ENCODE measurements at regions not wholly inside any gene's neighbourhood (a gene's known extent, or its start where the extent isn't known, plus 50 kb on each side); places are given as distances from the start of the nearest gene placed in this dataset.

DNA sequence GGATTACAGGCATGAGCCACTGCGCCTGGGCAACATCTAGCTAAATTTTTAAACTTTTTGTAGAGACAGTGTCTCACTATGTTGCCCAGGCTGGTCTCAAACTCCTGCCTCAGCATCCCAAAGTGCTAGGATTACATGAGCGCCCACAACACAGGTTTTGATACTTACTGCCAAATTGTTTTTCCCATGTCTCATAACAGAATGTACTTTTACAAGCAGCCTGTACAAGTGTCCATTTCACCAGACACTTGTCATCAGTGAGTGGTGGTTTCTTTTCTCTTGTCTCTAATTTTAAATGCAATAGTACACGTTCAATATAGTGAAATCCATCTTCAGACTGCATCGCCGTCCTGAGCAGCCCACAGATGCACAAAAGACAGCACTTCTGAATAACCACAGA is 116.4 kb upstream of the LYZL2 start:
- Histone ChIP-seq H3K4me3 (ENCODE audit: extremely low read depth in 1 of 4, insufficient read depth in 2 of 4, low read depth in 3 of 4, low read length in 4 of 4) (no peak overlapping the region), H3K9ac (replicated peaks in 1 of 4; ENCODE audit: extremely low read depth in 1 of 4, low read depth in 3 of 4, low read length in 3 of 4) (no peak overlapping the region), H2AFZ (ENCODE audit: low read length) (no peak overlapping the region), H2AK5ac (ENCODE audit: low read depth, low read length) (no peak overlapping the region), H4K5ac (ENCODE audit: insufficient read length, low read depth, low read length) (no peak overlapping the region), H2BK12ac (ENCODE audit: low read depth, low read length) (no peak overlapping the region), H3K4ac (replicated peaks; ENCODE audit: insufficient read length, low read depth, low read length) (no peak overlapping the region), H4K91ac (replicated peaks; ENCODE audit: insufficient read length, low read length) (no peak overlapping the region), H2BK20ac (ENCODE audit: low read length) (no peak overlapping the region), H3K79me1 (ENCODE audit: low read depth, low read length) (no peaks in the 10 kb centered on the region), H3K27me3 (replicated peaks in 1 of 4; ENCODE audit: control insufficient read depth in 3 of 4, extremely low read depth in 1 of 4, insufficient read depth in 3 of 4, low read length in 3 of 4) (no peaks in the 10 kb centered on the region), H3K4me1 (replicated peaks in 1 of 4; ENCODE audit: control insufficient read depth in 3 of 4, insufficient read depth in 4 of 4, low read length in 3 of 4) (no peaks in the 10 kb centered on the region), H2BK5ac (ENCODE audit: low read depth, low read length) (no peak overlapping the region), H3K23me2 (ENCODE audit: low read depth, low read length) (no peaks in the 10 kb centered on the region), H3K9me3 (ENCODE audit: insufficient read depth in 2 of 2, low read depth in 1 of 2, low read length in 1 of 2) (no peaks in the 10 kb centered on the region), H3K56ac (replicated peaks; ENCODE audit: insufficient read length, low read depth, low read length) (no peak overlapping the region), H2BK15ac (ENCODE audit: low read length) (no peak overlapping the region), H3K14ac (ENCODE audit: insufficient read length) (no peak overlapping the region), H3K18ac (ENCODE audit: extremely low read depth, low read length) (no peak overlapping the region), H3K4me2 (ENCODE audit: insufficient read depth in 1 of 2, low read depth in 2 of 2, low read length in 2 of 2) (no peak overlapping the region), H4K8ac (ENCODE audit: extremely low read depth, insufficient read depth, low read length) (no peak overlapping the region), H3K27ac (ENCODE audit: low read depth, low read length) (no peak overlapping the region), H3K79me2 (ENCODE audit: control insufficient read depth in 1 of 2, insufficient read depth in 2 of 2, low read length in 2 of 2) (no peaks in the 10 kb centered on the region), H3K23ac (ENCODE audit: insufficient read length) (no peak overlapping the region), H2BK120ac (replicated peaks; ENCODE audit: low read depth, low read length) (no peak overlapping the region), H3K36me3 (ENCODE audit: control insufficient read depth in 2 of 4, insufficient read depth in 4 of 4, low read length in 3 of 4) (no peaks in the 10 kb centered on the region), H4K20me1 (replicated peaks in 1 of 2; ENCODE audit: control insufficient read depth in 1 of 2, insufficient read depth in 2 of 2, low read length in 2 of 2) (no peaks in the 10 kb centered on the region)
- no peak for DNase-seq (ENCODE audit: low read depth in 1 of 2, low spot score in 2 of 2)
- WGBS, 2 experiments (ENCODE audit: extremely low coverage in 1 of 2, insufficient coverage in 1 of 2, insufficient read length in 1 of 2, insufficient replicate concordance in 2 of 2, low coverage in 1 of 2, low lambda C conversion rate in 2 of 2, missing lambda C conversion rate in 1 of 2), result 91% methylated on average over 5 of the region's 5 CpGs; no CpG with 5 or more reads in 1 of the 2 experiments
- CTCF ChIA-PET (ENCODE audit: partially characterized antibody), result interaction anchor here (0.8 kb wide), 1 partner anchor 35 kb away, joined by 3 read pairs; no protein-coding TSS in a partner anchor
- FAIRE-seq, result no peak
- POLR2A ChIA-PET (ENCODE audit: partially characterized antibody), result no interaction called here
- TF ChIP-seq TAF1 (IDR thresholded peaks at IDR 0.05; ENCODE audit: low read depth, low read length) (no peak), CBX8 (IDR thresholded peaks at IDR 0.05; ENCODE audit: borderline replicate concordance, low read depth, low read length) (no peak), SIRT6 (IDR thresholded peaks at IDR 0.05; ENCODE audit: low read length) (no peak), USF2 (IDR thresholded peaks at IDR 0.05; ENCODE audit: low read length) (no peak), BACH1 (IDR thresholded peaks at IDR 0.05; ENCODE audit: low read length) (no peak), SRF (IDR thresholded peaks at IDR 0.05; ENCODE audit: low read depth, low read length) (no peak), SAP30 (IDR thresholded peaks at IDR 0.05; ENCODE audit: insufficient read depth, insufficient replicate concordance, low read length) (no peak), CHD2 (IDR thresholded peaks at IDR 0.05; ENCODE audit: low read length) (no peak), KDM1A (IDR thresholded peaks at IDR 0.05; ENCODE audit: borderline replicate concordance, low read length) (no peak), ATF3 (IDR thresholded peaks at IDR 0.05; ENCODE audit: insufficient read depth, low read depth, low read length) (no peak), BCL11A (IDR thresholded peaks at IDR 0.05; ENCODE audit: low read depth in 2 of 2, low read length in 2 of 2) (no peak), POU5F1 (IDR thresholded peaks at IDR 0.05; ENCODE audit: low read depth, low read length) (no peak), MAFK (IDR thresholded peaks at IDR 0.05; ENCODE audit: low read depth, low read length) (no peak)

Measured in H1 (cell line).